Stimulated activated CD8-positive, alpha-beta memory T cell treated with anti-CD3 and anti-CD28 coated beads, Interleukin-7, amount 100 ng/mL, for 48 hours (primary cell): ENCODE measurements at regions not wholly inside any gene's neighbourhood (a gene's known extent, or its start where the extent isn't known, plus 50 kb on each side); places are given as distances from the start of the nearest gene placed in this dataset.

ENCODE experiments used
- DNase-seq, 2 donors: peaks; one replicate each; pipeline ENCODE4 v3.0.0-alpha.2; 2020; ENCODE audit warnings: low read depth in 1 of 2; ENCODE audit errors: extremely low read depth in 1 of 2

DNA sequence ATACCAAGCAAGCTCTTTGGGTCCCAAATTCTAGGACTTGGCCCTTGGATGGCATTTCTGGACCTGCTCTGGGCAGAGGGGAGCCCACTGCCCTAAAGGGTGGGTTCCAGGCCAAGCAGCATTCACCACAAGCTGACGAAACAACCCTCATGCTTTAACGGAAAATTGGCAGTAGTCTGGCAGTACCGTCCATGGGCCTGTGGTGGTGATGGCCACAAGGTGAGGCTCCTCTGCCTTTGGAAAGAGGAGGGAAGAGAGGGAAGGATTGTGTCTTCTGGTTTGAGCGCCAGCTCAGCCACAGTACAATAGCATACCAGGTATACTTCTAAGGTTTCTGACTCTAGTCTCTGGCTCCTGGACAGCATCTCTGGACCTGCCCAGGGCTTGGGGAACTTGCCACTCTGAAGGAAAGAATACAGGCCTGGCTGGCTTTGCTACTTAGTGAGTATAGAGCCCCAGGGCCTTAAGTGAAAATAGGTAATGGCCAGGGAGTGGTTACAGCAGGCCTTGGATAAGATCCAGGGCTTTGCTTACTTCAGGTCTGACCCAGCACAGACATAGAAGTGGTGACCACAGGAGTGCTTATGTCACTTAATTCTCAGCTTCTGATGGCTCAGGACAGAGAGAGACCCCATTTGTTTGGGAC is 595.5 kb downstream of the LMO7 start:
- no peak for DNase-seq

DNA sequence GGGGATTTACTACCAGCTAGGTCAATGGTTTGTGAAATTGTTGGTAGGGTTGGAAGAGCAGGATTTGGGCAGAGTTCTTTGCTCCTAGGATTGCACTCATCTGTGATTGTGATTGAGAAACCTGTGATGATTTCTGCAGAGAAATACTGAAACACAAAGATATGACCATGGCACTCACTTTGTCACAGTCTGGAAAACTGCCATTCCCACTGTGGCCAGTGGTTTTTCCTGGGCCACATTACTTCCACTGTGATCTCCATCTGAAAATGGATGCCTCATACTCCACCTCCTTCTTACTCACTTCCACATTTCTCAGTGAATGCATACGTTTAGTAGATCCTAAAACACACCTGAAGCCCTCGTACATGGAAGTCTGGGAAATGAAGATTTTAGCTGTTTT is 593.2 kb downstream of the LMO7 start:
- DNase-seq = no peak

DNA sequence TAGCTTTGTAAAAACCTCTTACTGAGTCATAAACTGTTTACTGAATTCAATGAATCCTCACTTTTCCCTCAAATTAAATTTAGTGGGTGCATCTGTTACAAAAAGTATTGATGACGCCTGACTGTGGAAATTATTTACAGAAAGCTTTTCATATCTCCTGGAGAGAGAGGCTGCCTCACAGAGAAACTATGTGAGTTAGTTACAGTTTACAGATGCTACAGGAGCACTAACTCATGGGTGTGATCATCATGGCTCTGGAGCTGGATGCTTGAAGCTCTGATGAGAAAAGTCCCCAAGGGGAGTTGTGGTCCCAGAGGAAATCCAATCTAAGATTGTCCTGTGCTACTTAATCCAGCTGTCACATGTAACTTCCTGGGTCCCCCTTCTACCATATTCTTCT is 590.8 kb downstream of the LMO7 start:
- no peak for DNase-seq

DNA sequence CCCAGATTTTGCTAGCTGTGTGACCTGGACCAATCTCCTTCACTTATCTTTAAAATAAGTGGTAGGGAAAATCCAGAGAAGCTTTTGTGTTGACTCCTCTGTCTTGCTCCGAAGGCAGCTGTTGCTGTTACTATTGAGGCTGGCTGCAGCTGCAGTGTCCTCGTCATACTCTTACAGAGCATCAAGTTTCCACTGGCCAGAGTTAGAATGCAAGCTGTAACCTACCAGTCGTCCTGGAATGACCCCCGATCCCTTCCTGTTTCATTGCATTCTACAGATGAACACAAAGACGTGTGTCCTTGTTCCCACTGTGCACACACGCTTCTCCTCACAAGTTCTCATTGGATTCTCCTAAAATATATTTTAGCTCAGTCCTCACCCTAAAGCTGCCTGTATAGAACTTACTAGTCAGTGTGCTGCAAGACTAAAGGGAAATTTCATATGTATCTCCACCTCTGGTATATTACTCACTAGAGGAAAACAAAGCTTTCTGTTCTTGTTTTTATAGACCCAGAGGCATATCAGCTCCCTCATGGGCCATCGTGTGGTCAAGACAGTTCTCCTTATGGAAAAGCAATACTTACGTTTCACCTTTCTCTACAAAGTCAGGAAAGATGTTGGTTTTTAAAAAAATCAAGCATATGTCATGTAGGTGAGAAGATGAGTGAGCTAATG is 589.8 kb downstream of the LMO7 start:
- DNase-seq = no peak

- DNase-seq = no peak
These were observed 587.9 kb downstream of the LMO7 start for GRCh38 chr13:76223999-76224398.

- DNase-seq = no peak
These were observed 587.4 kb downstream of the LMO7 start for GRCh38 chr13:76223565-76223964.

DNA sequence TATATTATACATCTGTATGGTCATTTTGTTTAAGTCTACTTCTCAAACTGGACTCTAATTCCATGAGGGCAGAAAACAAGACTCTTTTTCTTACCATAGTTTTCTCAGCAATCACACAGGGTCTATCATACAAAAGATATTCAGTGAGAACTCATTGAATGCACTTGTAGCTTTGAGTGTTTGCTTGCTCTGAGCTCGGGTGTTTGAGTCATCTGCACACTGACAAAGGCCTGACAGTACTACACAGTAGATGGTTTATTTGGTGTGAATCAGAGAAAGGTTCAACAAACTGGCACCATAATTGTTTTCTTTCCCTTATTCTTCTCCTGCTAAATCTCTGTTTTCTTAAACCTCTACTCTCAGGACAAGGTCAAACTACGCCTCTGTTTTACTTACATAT is 586.4 kb downstream of the LMO7 start:
- no peak for DNase-seq

DNA sequence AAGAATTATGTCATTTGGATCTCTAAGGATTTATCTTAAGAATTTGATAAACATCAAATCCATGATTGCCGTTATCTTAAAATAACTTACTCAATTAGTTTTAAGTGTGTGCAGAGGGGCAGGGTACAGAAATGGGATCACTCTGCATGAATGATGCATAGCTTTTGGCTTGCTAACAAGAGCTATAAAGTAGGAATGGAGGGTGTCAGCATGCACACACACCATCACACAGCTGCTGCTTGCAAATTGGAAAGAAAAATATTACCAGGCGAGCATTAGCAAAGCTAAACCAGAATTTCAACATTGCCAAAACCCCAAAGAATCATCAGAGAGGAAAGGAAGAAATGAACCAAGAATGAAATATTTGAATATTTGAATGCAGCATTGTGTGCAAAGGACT is 580.6 kb downstream of the LMO7 start:
- DNase-seq = no peak

DNA sequence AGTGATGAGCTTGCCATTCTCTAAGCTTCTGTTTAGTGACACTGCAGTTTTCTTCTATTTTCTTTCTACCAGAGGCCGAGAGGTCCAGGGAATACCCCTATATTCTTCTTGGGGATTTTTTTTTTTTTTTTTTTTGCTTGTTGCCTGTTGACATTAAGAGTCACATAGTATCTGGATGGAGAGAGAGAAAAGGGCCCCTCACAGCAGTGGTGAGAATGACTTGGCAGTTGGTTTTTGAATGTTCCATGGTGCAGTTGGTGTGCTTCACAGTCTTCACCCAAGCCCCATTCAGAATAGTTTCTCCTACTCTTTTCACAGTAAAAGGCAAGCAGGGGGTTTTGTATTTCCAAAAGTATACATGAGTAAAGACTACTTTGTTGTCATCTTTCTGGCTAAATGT is 577.9 kb downstream of the LMO7 start:
- DNase-seq = no peak

- no peak for DNase-seq
These were observed 577.3 kb downstream of the LMO7 start for GRCh38 chr13:76213423-76213904.

DNA sequence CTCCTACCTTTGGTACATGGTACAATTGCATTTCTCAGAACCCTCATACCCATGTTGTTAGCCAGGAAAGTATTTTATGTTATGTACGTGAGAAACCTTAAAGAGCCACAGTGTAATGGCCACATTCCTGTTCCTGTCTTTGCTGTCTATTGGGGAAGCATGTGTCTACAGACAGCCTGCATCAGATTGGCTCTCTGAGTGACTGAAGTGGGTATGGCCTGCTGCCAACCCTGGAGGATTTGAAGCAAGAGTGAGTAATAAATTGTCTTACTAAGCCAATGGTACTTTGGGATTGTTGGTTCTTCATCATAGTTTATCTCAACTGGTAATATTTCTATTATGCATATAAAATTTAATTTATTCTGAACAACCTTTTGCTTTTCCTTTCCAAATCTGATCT is 574.1 kb downstream of the LMO7 start:
- DNase-seq = no peak

- DNase-seq = no peak
These were observed 562.5 kb downstream of the LMO7 start for GRCh38 chr13:76198568-76199163.

DNA sequence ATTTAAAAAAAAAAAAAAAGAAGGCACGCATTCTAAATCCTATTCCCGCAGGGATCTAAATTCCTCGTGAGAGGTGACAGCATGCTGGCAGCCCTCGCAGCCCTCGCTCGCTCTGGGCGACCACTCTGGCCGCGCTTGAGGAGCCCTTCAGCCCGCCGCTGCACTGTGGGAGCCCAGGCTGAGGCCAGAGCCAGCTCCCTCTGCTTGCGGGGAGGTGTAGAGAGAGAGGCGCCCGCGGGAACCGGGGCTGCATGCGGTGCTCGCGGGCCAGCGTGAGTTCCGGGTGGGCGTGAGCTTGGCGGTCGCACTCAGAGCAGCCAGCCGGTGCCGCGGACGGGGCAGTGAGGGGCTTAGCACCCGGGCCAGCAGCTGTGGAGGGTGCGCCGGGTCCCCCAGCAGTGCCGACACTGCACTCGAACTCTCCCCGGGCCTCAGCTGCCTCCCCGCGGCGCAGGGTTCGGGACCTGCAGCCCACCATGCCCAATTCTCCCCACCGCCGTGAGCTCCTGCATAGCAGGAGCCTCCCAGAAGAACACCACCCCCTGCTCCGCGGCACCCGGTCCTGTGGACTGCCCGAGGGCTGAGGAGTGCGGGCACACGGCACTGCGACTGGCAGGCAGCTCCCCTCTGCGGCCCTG is 553.9 kb downstream of the LMO7 start:
- DNase-seq = no peak

GRCh38 chr13:76175961-76176725 is 540.0 kb downstream of the LMO7 start:
- no peak for DNase-seq

- DNase-seq = no peak
These were observed 532.5 kb downstream of the LMO7 start for GRCh38 chr13:76168661-76169060.

GRCh38 chr13:76164290-76164689 is 528.2 kb downstream of the LMO7 start:
- no peak for DNase-seq

- DNase-seq = no peak
These were observed 527.6 kb downstream of the LMO7 start for GRCh38 chr13:76163761-76164160.

DNA sequence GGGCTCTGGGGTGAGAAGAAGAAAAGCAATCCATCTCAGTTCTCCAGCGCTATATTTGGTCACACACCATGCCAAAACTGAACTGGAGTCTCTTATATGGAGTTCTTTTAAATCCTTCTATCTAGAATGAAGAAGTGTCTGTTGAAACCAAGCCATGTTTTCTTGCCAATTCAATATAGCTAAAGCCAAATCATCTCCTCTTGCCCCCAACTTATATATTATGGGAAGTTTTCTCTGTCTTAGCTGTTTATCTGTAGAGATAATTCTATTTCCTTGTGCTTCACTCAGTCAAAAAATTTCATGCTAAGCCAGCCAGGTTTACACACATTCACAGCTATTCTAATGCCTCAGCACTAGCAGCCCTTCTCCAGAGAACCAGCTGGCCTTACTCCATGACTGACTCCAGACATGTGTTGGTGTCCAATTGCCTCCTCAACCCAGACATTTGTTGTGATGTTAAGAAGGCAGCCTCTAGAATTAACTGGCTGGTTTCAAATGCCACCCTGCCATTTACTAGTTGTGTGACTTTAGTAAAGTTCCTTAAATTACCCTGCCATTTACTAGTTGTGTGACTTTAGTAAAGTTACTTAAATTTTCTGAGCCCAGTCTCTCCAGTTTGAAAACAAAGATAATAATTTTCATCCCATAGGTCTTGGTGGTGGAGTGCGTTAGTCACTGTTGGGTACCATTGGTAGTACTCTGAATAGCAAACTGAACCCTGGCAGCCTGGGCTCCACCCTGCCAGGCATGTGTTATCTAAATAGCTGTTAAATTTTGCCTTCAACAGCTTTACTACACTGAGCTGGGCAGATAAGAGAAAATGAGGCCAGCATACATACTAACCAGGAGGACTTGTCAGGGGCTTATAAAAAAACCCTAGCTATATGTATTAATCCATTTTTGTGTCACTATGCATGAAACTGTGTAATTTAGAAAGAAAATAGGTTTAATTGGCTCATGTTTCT is 525.1 kb downstream of the LMO7 start:
- DNase-seq = no peak

DNA sequence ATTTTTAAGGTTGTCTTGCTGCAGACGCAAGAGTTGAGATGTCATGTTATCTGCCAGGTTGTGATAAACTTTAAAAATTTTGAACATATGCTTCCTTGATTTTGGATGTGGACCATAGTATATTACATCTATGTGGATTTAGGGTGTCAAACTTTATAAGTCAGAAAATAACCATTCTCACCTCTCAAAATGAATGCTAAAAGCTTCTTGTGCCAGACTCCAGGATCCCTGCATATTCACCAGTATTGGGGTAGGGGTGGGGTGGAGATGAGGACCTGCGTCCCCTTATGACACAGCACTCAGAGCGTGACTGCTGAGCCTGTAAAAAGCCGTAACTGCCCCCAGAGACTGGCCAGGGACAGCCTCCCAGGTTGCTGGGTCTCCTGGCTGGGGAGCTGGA is 524.4 kb downstream of the LMO7 start:
- no peak for DNase-seq

DNA sequence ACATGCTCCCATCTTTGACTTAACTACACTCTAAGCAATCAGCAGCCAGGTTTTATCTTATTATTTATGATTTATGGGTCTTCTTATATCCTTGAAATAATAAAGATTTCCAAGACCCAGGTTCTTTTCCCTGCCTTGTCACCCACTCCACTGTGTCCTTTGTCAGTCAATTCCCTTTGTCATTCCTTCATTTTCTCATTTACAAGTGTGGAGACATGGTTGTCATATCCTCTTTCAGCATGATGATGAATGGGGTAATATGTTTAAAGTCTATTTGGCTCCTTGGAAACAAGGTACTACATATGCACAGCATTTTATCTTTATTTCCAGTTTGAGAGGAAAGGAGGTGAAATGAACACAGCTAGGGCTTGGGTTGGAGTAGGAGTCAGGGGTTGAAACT is 521.8 kb downstream of the LMO7 start:
- no peak for DNase-seq
